ENCODE measurements at regions not wholly inside any gene's neighbourhood (a gene's known extent, or its start where the extent isn't known, plus 50 kb on each side); places are given as distances from the start of the nearest gene placed in this dataset.

DNA sequence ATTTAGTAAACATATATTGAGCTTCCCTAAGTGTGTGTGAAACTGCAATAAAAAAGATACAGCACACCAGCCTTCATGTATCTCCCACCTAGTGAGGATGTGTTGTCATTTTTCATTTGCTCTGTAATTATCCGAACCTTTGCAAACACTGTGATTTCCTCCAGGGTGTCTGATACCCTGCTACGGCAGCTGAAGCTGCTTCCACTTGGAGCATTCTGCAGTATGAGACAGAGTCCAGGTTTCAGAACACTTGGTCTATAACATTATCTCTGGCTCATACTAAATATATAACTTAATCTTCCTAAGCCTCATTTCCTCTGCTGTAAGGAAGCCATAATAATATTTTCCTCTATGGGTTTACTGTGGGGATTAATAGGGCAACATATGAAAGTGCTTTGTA lies 1338.1 kb upstream of the SLC10A2 start:
- TF ChIP-seq, protein P1, sequence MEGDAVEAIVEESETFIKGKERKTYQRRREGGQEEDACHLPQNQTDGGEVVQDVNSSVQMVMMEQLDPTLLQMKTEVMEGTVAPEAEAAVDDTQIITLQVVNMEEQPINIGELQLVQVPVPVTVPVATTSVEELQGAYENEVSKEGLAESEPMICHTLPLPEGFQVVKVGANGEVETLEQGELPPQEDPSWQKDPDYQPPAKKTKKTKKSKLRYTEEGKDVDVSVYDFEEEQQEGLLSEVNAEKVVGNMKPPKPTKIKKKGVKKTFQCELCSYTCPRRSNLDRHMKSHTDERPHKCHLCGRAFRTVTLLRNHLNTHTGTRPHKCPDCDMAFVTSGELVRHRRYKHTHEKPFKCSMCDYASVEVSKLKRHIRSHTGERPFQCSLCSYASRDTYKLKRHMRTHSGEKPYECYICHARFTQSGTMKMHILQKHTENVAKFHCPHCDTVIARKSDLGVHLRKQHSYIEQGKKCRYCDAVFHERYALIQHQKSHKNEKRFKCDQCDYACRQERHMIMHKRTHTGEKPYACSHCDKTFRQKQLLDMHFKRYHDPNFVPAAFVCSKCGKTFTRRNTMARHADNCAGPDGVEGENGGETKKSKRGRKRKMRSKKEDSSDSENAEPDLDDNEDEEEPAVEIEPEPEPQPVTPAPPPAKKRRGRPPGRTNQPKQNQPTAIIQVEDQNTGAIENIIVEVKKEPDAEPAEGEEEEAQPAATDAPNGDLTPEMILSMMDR (IDR thresholded peaks at IDR 0.05; ENCODE audit: low read depth, low read length) = no peak
- TF ChIP-seq POLR2A (IDR thresholded peaks at IDR 0.05; ENCODE audit: extremely low read depth, insufficient read length) = no peak
- TF ChIP-seq MYC (IDR thresholded peaks at IDR 0.05; ENCODE audit: low read depth, low read length) = no peak

Measured in NB4 (cell line).